ENCODE measurements at regions not wholly inside any gene's neighbourhood (a gene's known extent, or its start where the extent isn't known, plus 50 kb on each side); places are given as distances from the start of the nearest gene placed in this dataset.
A peak's percentile ranks its signal among the peaks of the same experiment; 100 is the strongest.
"Not testable (repeated sequence)": the region's sequence is repeated elsewhere in the genome, so short reads cannot be mapped to it uniquely, and the experiment has no call there.

GRCh38 chr10:118964476-118964875, 65.0 kb upstream of the NANOS1 start:
- H2AK5ac ChIP-seq (ENCODE audit: low read length); H2BK12ac ChIP-seq (ENCODE audit: low read length); H3K4me3 ChIP-seq (ENCODE audit: low read depth, low read length); H3K9me3 ChIP-seq (ENCODE audit: insufficient read depth, low read depth, low read length); H3K9ac ChIP-seq (ENCODE audit: low read length); H3K14ac ChIP-seq (ENCODE audit: low read length); H3K4ac ChIP-seq (ENCODE audit: low read depth, low read length); H3K79me2 ChIP-seq (ENCODE audit: control insufficient read depth, insufficient read depth, low read length, poor library complexity); H4K12ac ChIP-seq (ENCODE audit: low read depth, low read length); DNase-seq; H3K18ac ChIP-seq (ENCODE audit: low read length); H3K23ac ChIP-seq (ENCODE audit: low read length); H4K91ac ChIP-seq (ENCODE audit: low read depth, low read length); H2AFZ ChIP-seq (ENCODE audit: insufficient read depth, low read length, poor library complexity); H2BK120ac ChIP-seq (ENCODE audit: insufficient read depth, low read length, poor library complexity); H3K4me2 ChIP-seq (ENCODE audit: low read length); H2BK5ac ChIP-seq (ENCODE audit: low read depth, low read length, poor library complexity); H3K79me1 ChIP-seq (ENCODE audit: low read length); H3K27ac ChIP-seq (ENCODE audit: low read depth, low read length); H3K36me3 ChIP-seq (ENCODE audit: control insufficient read depth in 1 of 2, insufficient read depth in 2 of 2, low read length in 2 of 2); H4K8ac ChIP-seq (ENCODE audit: low read depth, low read length); H3K27me3 ChIP-seq (ENCODE audit: insufficient read depth, low read length): not testable (repeated sequence)
- WGBS (ENCODE audit: extremely low coverage, insufficient coverage, insufficient read length) = no CpG with 5 or more reads among the region's 3 CpGs
- peaks cover 24 to 30% of the 10 kb centered on the region in 2 experiments for H3K4me1 ChIP-seq (ENCODE audit: control insufficient read depth in 1 of 2, insufficient read depth in 2 of 2, low read length in 2 of 2)

- H2AFZ ChIP-seq (ENCODE audit: insufficient read depth, low read length, poor library complexity) = no peak overlapping the region
- no peak overlapping the region for H4K8ac ChIP-seq (ENCODE audit: low read depth, low read length)
- no peak overlapping the region for H3K4me2 ChIP-seq (ENCODE audit: low read length)
- no peak overlapping the region for H3K4me3 ChIP-seq (ENCODE audit: low read depth, low read length)
- H3K79me1 ChIP-seq (ENCODE audit: low read length) = peaks cover 4% of the 10 kb centered on the region
- H3K14ac ChIP-seq (ENCODE audit: low read length) = no peak overlapping the region
- DNase-seq = no peak
- no peak overlapping the region for H3K18ac ChIP-seq (ENCODE audit: low read length)
- H4K91ac ChIP-seq (ENCODE audit: low read depth, low read length) = no peak overlapping the region
- no peak overlapping the region for H3K9ac ChIP-seq (ENCODE audit: low read length)
- H4K12ac ChIP-seq (ENCODE audit: low read depth, low read length) = no peak overlapping the region
- H3K79me2 ChIP-seq (ENCODE audit: control insufficient read depth, insufficient read depth, low read length, poor library complexity) = no peaks in the 10 kb centered on the region
- H3K4me1 ChIP-seq (ENCODE audit: control insufficient read depth in 1 of 2, insufficient read depth in 2 of 2, low read length in 2 of 2) = peaks cover 20 to 24% of the 10 kb centered on the region in 2 experiments
- H3K9me3 ChIP-seq (ENCODE audit: insufficient read depth, low read depth, low read length) = peaks cover 1% of the 10 kb centered on the region
- no peaks in the 10 kb centered on the region for H3K36me3 ChIP-seq (ENCODE audit: control insufficient read depth in 1 of 2, insufficient read depth in 2 of 2, low read length in 2 of 2)
- H3K27ac ChIP-seq (ENCODE audit: low read depth, low read length) = no peak overlapping the region
- no peak overlapping the region for H2AK5ac ChIP-seq (ENCODE audit: low read length)
- H3K23ac ChIP-seq (ENCODE audit: low read length) = no peak overlapping the region
- WGBS (ENCODE audit: extremely low coverage, insufficient coverage, insufficient read length) = no CpG with 5 or more reads among the region's 2 CpGs
- no peak overlapping the region for H2BK12ac ChIP-seq (ENCODE audit: low read length)
- H2BK5ac ChIP-seq (ENCODE audit: low read depth, low read length, poor library complexity) = no peak overlapping the region
- no peak overlapping the region for H2BK120ac ChIP-seq (ENCODE audit: insufficient read depth, low read length, poor library complexity)
- H3K27me3 ChIP-seq (ENCODE audit: insufficient read depth, low read length) = no peaks in the 10 kb centered on the region
- no peak overlapping the region for H3K4ac ChIP-seq (ENCODE audit: low read depth, low read length)
Measured at GRCh38 chr10:118965096-118965495, 64.4 kb upstream of the NANOS1 start.

- Histone ChIP-seq H3K9ac (ENCODE audit: low read length) (no peak overlapping the region), H4K12ac (ENCODE audit: low read depth, low read length) (no peak overlapping the region)
- no CpG with 5 or more reads among the region's 9 CpGs for WGBS (ENCODE audit: extremely low coverage, insufficient coverage, insufficient read length)
Measured at GRCh38 chr10:118965645-118966044, 63.9 kb upstream of the NANOS1 start.

DNA sequence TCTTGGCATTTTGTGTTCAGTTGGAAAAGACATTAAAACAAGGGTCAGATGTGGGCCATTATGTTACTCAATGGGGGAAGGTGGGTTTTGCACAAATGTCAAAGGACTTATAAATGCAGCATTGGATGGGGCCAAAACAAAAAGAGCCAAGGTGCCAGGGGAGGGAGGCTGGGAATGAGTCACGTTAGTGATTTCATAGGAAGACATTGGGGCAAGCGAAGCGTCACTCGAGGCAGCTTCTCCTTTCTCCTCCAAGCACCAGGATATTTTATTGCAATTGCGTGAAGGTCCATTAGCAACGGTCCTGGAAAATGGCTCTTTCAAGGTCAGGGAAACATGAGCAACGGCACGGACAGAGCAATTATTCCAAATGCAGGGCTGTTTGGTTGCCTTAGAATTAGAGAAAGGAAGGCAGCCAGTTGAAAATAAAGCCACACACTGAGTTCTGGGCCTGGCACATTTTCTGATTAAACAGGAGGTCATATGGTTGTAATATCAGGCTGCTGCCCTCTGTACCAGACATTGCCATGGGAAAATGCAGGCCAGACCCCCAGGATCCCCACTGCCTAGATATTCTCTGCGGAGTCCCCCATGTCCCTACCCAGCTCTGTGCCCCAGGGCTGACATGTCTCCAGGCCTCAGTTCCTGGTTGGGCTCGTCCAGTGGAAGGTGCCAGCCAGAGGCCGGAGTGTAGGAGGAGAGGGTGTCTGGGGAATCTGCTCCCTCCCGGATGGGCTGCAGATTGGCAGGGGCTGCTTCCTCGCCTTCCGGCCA, 63.3 kb upstream of the NANOS1 start:
- no peak overlapping the region for H2BK5ac ChIP-seq (ENCODE audit: low read depth, low read length, poor library complexity)
- H3K4ac ChIP-seq (ENCODE audit: low read depth, low read length) = no peak overlapping the region
- no peak overlapping the region for H3K4me2 ChIP-seq (ENCODE audit: low read length)
- H3K4me3 ChIP-seq (ENCODE audit: low read depth, low read length) = no peak overlapping the region
- H3K27ac ChIP-seq (ENCODE audit: low read depth, low read length) = no peak overlapping the region
- peaks cover 1% of the 10 kb centered on the region for H3K9me3 ChIP-seq (ENCODE audit: insufficient read depth, low read depth, low read length)
- no CpG with 5 or more reads among the region's 14 CpGs for WGBS (ENCODE audit: extremely low coverage, insufficient coverage, insufficient read length)
- no peak overlapping the region for H3K9ac ChIP-seq (ENCODE audit: low read length)
- H4K12ac ChIP-seq (ENCODE audit: low read depth, low read length) = no peak overlapping the region
- H2AFZ ChIP-seq (ENCODE audit: insufficient read depth, low read length, poor library complexity) = no peak overlapping the region
- peaks cover 16 to 19% of the 10 kb centered on the region in 2 experiments for H3K4me1 ChIP-seq (ENCODE audit: control insufficient read depth in 1 of 2, insufficient read depth in 2 of 2, low read length in 2 of 2)
- no peak overlapping the region for H3K23ac ChIP-seq (ENCODE audit: low read length)
- no peaks in the 10 kb centered on the region for H3K79me2 ChIP-seq (ENCODE audit: control insufficient read depth, insufficient read depth, low read length, poor library complexity)
- DNase-seq = no peak
- H4K8ac ChIP-seq (ENCODE audit: low read depth, low read length) = no peak overlapping the region
- H3K36me3 ChIP-seq (ENCODE audit: control insufficient read depth in 1 of 2, insufficient read depth in 2 of 2, low read length in 2 of 2) = no peaks in the 10 kb centered on the region
- no peaks in the 10 kb centered on the region for H3K27me3 ChIP-seq (ENCODE audit: insufficient read depth, low read length)
- no peak overlapping the region for H2BK12ac ChIP-seq (ENCODE audit: low read length)
- no peak overlapping the region for H4K91ac ChIP-seq (ENCODE audit: low read depth, low read length)
- no peak overlapping the region for H2BK120ac ChIP-seq (ENCODE audit: insufficient read depth, low read length, poor library complexity)
- H2AK5ac ChIP-seq (ENCODE audit: low read length) = no peak overlapping the region
- peaks cover 4% of the 10 kb centered on the region for H3K79me1 ChIP-seq (ENCODE audit: low read length)
- peak overlapping the region; percentile 26 for H3K14ac ChIP-seq (ENCODE audit: low read length)
- H3K18ac ChIP-seq (ENCODE audit: low read length) = no peak overlapping the region

More at GRCh38 chr10:118965645-118966044, 63.9 kb upstream of the NANOS1 start:
- Histone ChIP-seq H3K4ac (ENCODE audit: low read depth, low read length) (no peak overlapping the region), H3K4me1 (ENCODE audit: control insufficient read depth in 1 of 2, insufficient read depth in 2 of 2, low read length in 2 of 2) (peaks cover 17 to 20% of the 10 kb centered on the region in 2 experiments), H3K36me3 (ENCODE audit: control insufficient read depth in 1 of 2, insufficient read depth in 2 of 2, low read length in 2 of 2) (no peaks in the 10 kb centered on the region), H2BK5ac (ENCODE audit: low read depth, low read length, poor library complexity) (no peak overlapping the region), H3K4me3 (ENCODE audit: low read depth, low read length) (no peak overlapping the region), H3K79me1 (ENCODE audit: low read length) (peaks cover 4% of the 10 kb centered on the region), H2BK120ac (ENCODE audit: insufficient read depth, low read length, poor library complexity) (no peak overlapping the region), H2AK5ac (ENCODE audit: low read length) (no peak overlapping the region), H3K14ac (ENCODE audit: low read length) (no peak overlapping the region), H3K79me2 (ENCODE audit: control insufficient read depth, insufficient read depth, low read length, poor library complexity) (no peaks in the 10 kb centered on the region), H4K8ac (ENCODE audit: low read depth, low read length) (no peak overlapping the region), H3K27ac (ENCODE audit: low read depth, low read length) (no peak overlapping the region), H3K27me3 (ENCODE audit: insufficient read depth, low read length) (no peaks in the 10 kb centered on the region), H3K9me3 (ENCODE audit: insufficient read depth, low read depth, low read length) (peaks cover 1% of the 10 kb centered on the region), H3K4me2 (ENCODE audit: low read length) (no peak overlapping the region), H3K23ac (ENCODE audit: low read length) (no peak overlapping the region), H2BK12ac (ENCODE audit: low read length) (no peak overlapping the region), H2AFZ (ENCODE audit: insufficient read depth, low read length, poor library complexity) (no peak overlapping the region), H3K18ac (ENCODE audit: low read length) (no peak overlapping the region), H4K91ac (ENCODE audit: low read depth, low read length) (no peak overlapping the region)
- DNase-seq = no peak

Measured in trophoblast cell (in vitro differentiated cells and primary cell).